ENCODE measurements at regions not wholly inside any gene's neighbourhood (a gene's known extent, or its start where the extent isn't known, plus 50 kb on each side); places are given as distances from the start of the nearest gene placed in this dataset.

GRCh38 chr1:55468142-55468795 is 253.1 kb upstream of the USP24 start:
- no peak overlapping the region for H3K4me3 Mint-ChIP-seq (ENCODE audit: low read depth, unreplicated experiment)
- no peaks in the 10 kb centered on the region for H3K9me3 Mint-ChIP-seq (ENCODE audit: low read depth, unreplicated experiment)
- CTCF ChIA-PET: no interaction called here
- no peaks in the 10 kb centered on the region for H3K4me1 Mint-ChIP-seq (ENCODE audit: low read depth, unreplicated experiment)
- intact Hi-C loops (cut with micrococcal nuclease; ENCODE audit: unreplicated experiment): no loop called here
- no peaks in the 10 kb centered on the region for H3K27me3 Mint-ChIP-seq (ENCODE audit: unreplicated experiment)
- no peak for DNase-seq
- BruUV-seq (replicated peaks): no TSS peak
- H3K36me3 Mint-ChIP-seq (ENCODE audit: insufficient read depth, unreplicated experiment): no peaks in the 10 kb centered on the region
- no peak for TF ChIP-seq CTCF (IDR thresholded peaks at IDR 0.05; ENCODE audit: unreplicated experiment)
- no peak overlapping the region for H3K27ac Mint-ChIP-seq (ENCODE audit: unreplicated experiment)

- BruUV-seq (replicated peaks): no TSS peak
- intact Hi-C loops (cut with micrococcal nuclease; ENCODE audit: unreplicated experiment): no loop called here
- Mint-ChIP-seq H3K4me3 (ENCODE audit: low read depth, unreplicated experiment) (no peak overlapping the region), H3K4me1 (ENCODE audit: low read depth, unreplicated experiment) (no peaks in the 10 kb centered on the region), H3K27me3 (ENCODE audit: unreplicated experiment) (no peaks in the 10 kb centered on the region), H3K27ac (ENCODE audit: unreplicated experiment) (no peak overlapping the region), H3K36me3 (ENCODE audit: insufficient read depth, unreplicated experiment) (no peaks in the 10 kb centered on the region), H3K9me3 (ENCODE audit: low read depth, unreplicated experiment) (no peaks in the 10 kb centered on the region)
- no peak for TF ChIP-seq CTCF (IDR thresholded peaks at IDR 0.05; ENCODE audit: unreplicated experiment)
- CTCF ChIA-PET: no interaction called here
- no peak for DNase-seq
These were observed 251.8 kb upstream of the USP24 start for GRCh38 chr1:55466921-55467320.

GRCh38 chr1:55466373-55466772 is 251.2 kb upstream of the USP24 start:
- no peaks in the 10 kb centered on the region for H3K36me3 Mint-ChIP-seq (ENCODE audit: insufficient read depth, unreplicated experiment)
- H3K9me3 Mint-ChIP-seq (ENCODE audit: low read depth, unreplicated experiment): no peaks in the 10 kb centered on the region
- H3K27ac Mint-ChIP-seq (ENCODE audit: unreplicated experiment): no peak overlapping the region
- CTCF ChIA-PET: no interaction called here
- BruUV-seq (replicated peaks): no TSS peak
- no peak for TF ChIP-seq CTCF (IDR thresholded peaks at IDR 0.05; ENCODE audit: unreplicated experiment)
- no peaks in the 10 kb centered on the region for H3K4me1 Mint-ChIP-seq (ENCODE audit: low read depth, unreplicated experiment)
- H3K27me3 Mint-ChIP-seq (ENCODE audit: unreplicated experiment): no peaks in the 10 kb centered on the region
- no peak for DNase-seq
- intact Hi-C loops (cut with micrococcal nuclease; ENCODE audit: unreplicated experiment): no loop called here
- H3K4me3 Mint-ChIP-seq (ENCODE audit: low read depth, unreplicated experiment): no peak overlapping the region

- CTCF ChIA-PET: interaction anchor here (1.0 kb wide), 1 partner anchor 89 kb away, joined by 3 read pairs; no protein-coding TSS in a partner anchor
- intact Hi-C loops (cut with micrococcal nuclease; ENCODE audit: unreplicated experiment): no loop called here
- DNase-seq: no peak
- Mint-ChIP-seq H3K27me3 (ENCODE audit: unreplicated experiment) (no peaks in the 10 kb centered on the region), H3K4me3 (ENCODE audit: low read depth, unreplicated experiment) (no peak overlapping the region), H3K36me3 (ENCODE audit: insufficient read depth, unreplicated experiment) (no peaks in the 10 kb centered on the region), H3K9me3 (ENCODE audit: low read depth, unreplicated experiment) (no peaks in the 10 kb centered on the region), H3K4me1 (ENCODE audit: low read depth, unreplicated experiment) (no peaks in the 10 kb centered on the region), H3K27ac (ENCODE audit: unreplicated experiment) (no peak overlapping the region)
- no TSS peak for BruUV-seq (replicated peaks)
- no peak for TF ChIP-seq CTCF (IDR thresholded peaks at IDR 0.05; ENCODE audit: unreplicated experiment)
These were observed 249.4 kb upstream of the USP24 start for GRCh38 chr1:55464550-55464949.

Data from Calu3 (cell line).